IMR-90 (cell line): ENCODE measurements at regions not wholly inside any gene's neighbourhood (a gene's known extent, or its start where the extent isn't known, plus 50 kb on each side); places are given as distances from the start of the nearest gene placed in this dataset.
"Not testable (repeated sequence)": the region's sequence is repeated elsewhere in the genome, so short reads cannot be mapped to it uniquely, and the experiment has no call there.

Experiments
- ATAC-seq: fragments of 200-7000 bp; cut with Tn5 transposase; 2 replicates; pipeline ENCODE4 v1.9.1; 2020; ENCODE audit warnings: low read depth, mild to moderate bottlenecking, moderate library complexity
- BruUV-seq: library from RNA; stranded (reverse); fragments of 400-500 nt; replicated peaks from 2 replicates; lab custom pipeline; 2021; lab: Mats Ljungman, UMichigan
- CTCF ChIA-PET: fragments of 300-600 bp; formaldehyde crosslinking; extraction: SDS; loops from one replicate; lab custom pipeline; 2021; ENCODE audit warnings: antibody characterized with exemption; lab: Yijun Ruan, JAX
- POLR2A ChIA-PET: fragments of 300-600 bp; sonication (Branson Sonifier 250); formaldehyde crosslinking; loops from one replicate; lab custom pipeline; 2022; ENCODE audit warnings: antibody characterized with exemption; ENCODE audit not compliant: unreplicated experiment; lab: Charles Lee
- DNase-seq: peaks from one replicate; pipeline ENCODE4 v3.0.0; 2013
- H2AFZ ChIP-seq: replicated peaks from 2 replicates; pipeline ENCODE3; 2013; ENCODE audit warnings: low read length, mild to moderate bottlenecking; ENCODE audit not compliant: poor library complexity
- H2AK5ac ChIP-seq: 2 replicates; pipeline ENCODE4 v1.6.1; 2013; ENCODE audit warnings: low read depth, low read length, inconsistent platforms
- H2AK9ac ChIP-seq: replicated peaks from 2 replicates; pipeline ENCODE3; 2013; ENCODE audit warnings: mild to moderate bottlenecking, low read depth, low read length, moderate library complexity; ENCODE audit not compliant: poor library complexity
- H2BK120ac ChIP-seq: 2 replicates; pipeline ENCODE4 v1.6.1; 2013; ENCODE audit warnings: low read depth, low read length, inconsistent platforms
- H2BK15ac ChIP-seq: 3 replicates; pipeline ENCODE4 v1.6.1; 2013; ENCODE audit warnings: low read depth, low read length, inconsistent platforms
- H2BK20ac ChIP-seq: 2 replicates; pipeline ENCODE4 v1.6.1; 2013; ENCODE audit warnings: low read depth, mild to moderate bottlenecking, inconsistent platforms, low read length, moderate library complexity
- H2BK5ac ChIP-seq: 2 replicates; pipeline ENCODE4 v1.6.1; 2013; ENCODE audit warnings: mild to moderate bottlenecking, low read depth, low read length, inconsistent platforms; ENCODE audit not compliant: poor library complexity, severe bottlenecking
- H3K14ac ChIP-seq: replicated peaks from 2 replicates; pipeline ENCODE4 v1.6.1; 2013; ENCODE audit warnings: low read depth, low read length, inconsistent platforms
- H3K18ac ChIP-seq: 2 replicates; pipeline ENCODE4 v1.6.1; 2013; ENCODE audit warnings: low read depth, low read length, control low read depth
- H3K23ac ChIP-seq: 2 replicates; pipeline ENCODE4 v1.6.1; 2013; ENCODE audit warnings: low read depth, low read length, inconsistent platforms
- H3K27ac ChIP-seq: 2 replicates; pipeline ENCODE4 v1.5.1; 2013; ENCODE audit warnings: mild to moderate bottlenecking, control low read depth, low read length; ENCODE audit not compliant: insufficient read depth
- H3K27me3 ChIP-seq: 2 replicates; pipeline ENCODE4 v1.6.1; 2013; ENCODE audit warnings: low read length; ENCODE audit not compliant: control insufficient read depth, insufficient read depth
- H3K36me3 ChIP-seq: 2 replicates; pipeline ENCODE4 v1.6.1; 2013; ENCODE audit warnings: low read length, mixed read lengths; ENCODE audit not compliant: control insufficient read depth, insufficient read depth
- H3K4ac ChIP-seq: 2 replicates; pipeline ENCODE4 v1.6.1; 2013; ENCODE audit warnings: low read depth, low read length, inconsistent platforms
- H3K4me1 ChIP-seq: 2 replicates; pipeline ENCODE4 v1.6.1; 2013; ENCODE audit warnings: low read length, mixed read lengths; ENCODE audit not compliant: control insufficient read depth, insufficient read depth
- H3K4me2 ChIP-seq: 2 replicates; pipeline ENCODE4 v1.6.1; 2013; ENCODE audit warnings: low read depth, mild to moderate bottlenecking, control low read depth, low read length, moderate library complexity
- H3K4me3 ChIP-seq: 2 replicates; pipeline ENCODE4 v1.5.1; 2013; ENCODE audit warnings: low read depth, mild to moderate bottlenecking, control low read depth, low read length, moderate library complexity; ENCODE audit not compliant: insufficient read depth
- H3K56ac ChIP-seq: 2 replicates; pipeline ENCODE4 v1.6.1; 2013; ENCODE audit warnings: low read length, inconsistent platforms; ENCODE audit not compliant: insufficient read depth; ENCODE audit errors: extremely low read depth
- H3K79me1 ChIP-seq, 2 experiments: 2 replicates each; pipeline ENCODE4 v1.6.1; 2013; ENCODE audit warnings: low read length in 2 of 2, inconsistent platforms in 1 of 2, low read depth in 1 of 2
- H3K9ac ChIP-seq: 2 replicates; pipeline ENCODE4 v1.6.1; 2013; ENCODE audit warnings: low read depth, low read length, control low read depth
- H3K9me1 ChIP-seq: 2 replicates; pipeline ENCODE4 v1.6.1; 2013; ENCODE audit warnings: low read length, inconsistent platforms; ENCODE audit not compliant: insufficient read depth
- H3K9me3 ChIP-seq: 2 replicates; pipeline ENCODE4 v1.6.1; 2013; ENCODE audit warnings: low read length; ENCODE audit not compliant: control insufficient read depth, insufficient read depth
- H4K20me1 ChIP-seq: 2 replicates; pipeline ENCODE4 v1.6.1; 2013; ENCODE audit warnings: low read length, inconsistent platforms; ENCODE audit not compliant: insufficient read depth
- H4K5ac ChIP-seq: 2 replicates; pipeline ENCODE4 v1.6.1; 2013; ENCODE audit warnings: mild to moderate bottlenecking, low read depth, low read length, control low read depth
- H4K8ac ChIP-seq, 2 experiments: 2 replicates each; pipeline ENCODE4 v1.6.1; 2013; ENCODE audit warnings: low read depth in 2 of 2, low read length in 2 of 2, control low read depth in 1 of 2, inconsistent platforms in 1 of 2
- H4K91ac ChIP-seq: 2 replicates; pipeline ENCODE4 v1.6.1; 2013; ENCODE audit warnings: low read depth, low read length, inconsistent platforms; ENCODE audit not compliant: insufficient read depth
- WGBS, 2 experiments: methylation state at CpG; one replicate each; pipeline versions ENCODE4 v1.1.5 to v1.1.7; 2013; ENCODE audit warnings: missing lambda C conversion rate in 2 of 2; ENCODE audit not compliant: insufficient read length in 1 of 2; ENCODE audit errors: extremely low coverage in 2 of 2; 5-methylcytosine and 5-hydroxymethylcytosine counted together
- dilution Hi-C: fragments of 300-500 bp; cut with HindIII; formaldehyde crosslinking; loops from one replicate; pipeline ENCODE4 v1.14.3; 2018; ENCODE audit warnings: low sequenced_read_pairs; ENCODE audit not compliant: unreplicated experiment
- in situ Hi-C: fragments of 300-500 bp; cut with MboI; formaldehyde crosslinking; loops from 3 replicates; pipeline ENCODE4 v1.14.3; 2019; ENCODE audit warnings: low sequenced_read_pairs, inconsistent platforms, mixed read lengths
- intact Hi-C: fragments of 100-400 bp; cut with micrococcal nuclease; formaldehyde crosslinking; loops from 2 replicates; pipeline ENCODE4 v1.10.0; 2022

- H3K9me3 ChIP-seq, BruUV-seq, dilution Hi-C loops, H3K27ac ChIP-seq, POLR2A ChIA-PET, H3K4me2 ChIP-seq, H3K4ac ChIP-seq, H2BK15ac ChIP-seq, H3K4me3 ChIP-seq, H3K23ac ChIP-seq, H3K36me3 ChIP-seq, H3K18ac ChIP-seq, H3K9ac ChIP-seq, H2BK20ac ChIP-seq, H2BK5ac ChIP-seq, H3K9me1 ChIP-seq, H2BK120ac ChIP-seq, H3K27me3 ChIP-seq, H4K20me1 ChIP-seq, CTCF ChIA-PET, in situ Hi-C loops, H2AK9ac ChIP-seq, H4K5ac ChIP-seq, H2AK5ac ChIP-seq, intact Hi-C loops, H4K8ac ChIP-seq, DNase-seq, ATAC-seq, H3K4me1 ChIP-seq, H3K14ac ChIP-seq, H3K79me1 ChIP-seq, H3K56ac ChIP-seq, H4K91ac ChIP-seq, H2AFZ ChIP-seq: not testable (repeated sequence)
- WGBS, 2 experiments = 42% methylated on average over 2 of the region's 4 CpGs; no CpG with 5 or more reads in 1 of the 2 experiments
Observed at GRCh38 chr6:61602171-61602570, 683.9 kb downstream of the KHDRBS2 start.
